ENCODE measurements at regions not wholly inside any gene's neighbourhood (a gene's known extent, or its start where the extent isn't known, plus 50 kb on each side); places are given as distances from the start of the nearest gene placed in this dataset.
A peak's percentile ranks its signal among the peaks of the same experiment; 100 is the strongest.

DNA sequence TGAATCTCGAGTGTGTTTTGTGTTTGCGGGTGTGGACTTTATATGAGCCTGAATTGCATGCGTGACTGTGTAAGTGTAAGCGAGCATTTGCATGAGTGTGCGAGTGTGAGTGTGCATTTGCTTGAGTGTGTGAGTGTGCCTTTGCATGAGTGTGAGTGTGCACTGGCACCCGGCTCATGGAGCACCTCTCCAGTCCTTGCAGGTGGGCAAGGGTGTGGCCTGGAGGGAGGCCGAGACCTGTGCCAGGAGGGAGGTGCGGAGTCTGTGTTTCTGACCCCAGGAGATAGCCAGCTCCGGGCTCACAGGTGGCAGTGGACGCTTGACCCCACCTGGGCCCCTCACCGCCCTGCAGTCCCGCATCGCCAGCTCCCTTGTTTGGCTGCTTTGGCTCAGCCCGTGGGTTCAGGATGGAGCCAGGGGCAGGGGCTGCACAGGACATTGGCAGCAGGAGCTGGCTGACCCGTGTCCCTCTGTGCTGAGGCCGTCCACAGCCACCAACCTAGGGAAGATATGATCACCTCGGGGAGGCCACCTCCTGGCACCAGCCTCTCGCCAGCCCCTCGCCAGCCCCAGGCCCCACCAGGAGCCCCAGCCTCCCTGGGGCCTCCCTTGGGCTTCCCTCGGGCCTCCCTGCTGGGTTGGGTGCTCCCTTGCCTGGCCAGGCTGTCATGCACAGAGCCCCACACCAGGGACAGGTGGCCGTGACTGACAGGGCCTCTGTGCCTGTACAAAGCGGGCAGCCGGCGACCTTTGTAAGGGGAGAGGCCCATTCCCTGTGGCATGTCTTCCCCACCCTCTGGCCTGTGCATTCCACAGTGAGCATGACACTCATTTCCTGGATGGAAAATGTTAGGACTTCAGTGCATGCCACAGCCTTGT is 81.6 kb downstream of the PTGR3 start:
- Mint-ChIP-seq H3K4me1 (peaks cover 14% of the 10 kb centered on the region in 2 donors), H3K9me3 (no peaks in the 10 kb centered on the region), H3K36me3 (no peaks in the 10 kb centered on the region), H3K27me3 (ENCODE audit: low read depth in 2 of 2) (peaks cover 3 to 12% of the 10 kb centered on the region in 2 donors), H3K4me3 (no peak overlapping the region), H3K27ac (peak overlapping the region in 1 of 2 donors; percentile 71)
- no peaks in the 10 kb centered on the region for H3K9me3 ChIP-seq (ENCODE audit: control insufficient read depth, insufficient read depth, low read length)
- intact Hi-C loops (cut with micrococcal nuclease): no loop called here
- peaks cover 3% of the 10 kb centered on the region for H3K4me1 ChIP-seq (ENCODE audit: control insufficient read depth, insufficient read depth, low read length)
- H3K27me3 ChIP-seq (ENCODE audit: control insufficient read depth, insufficient read depth, low read length): no peaks in the 10 kb centered on the region
- H3K36me3 ChIP-seq (ENCODE audit: control insufficient read depth, insufficient read depth, low read length): no peaks in the 10 kb centered on the region
- 93% methylated on average over 24 of the region's 24 CpGs for WGBS (ENCODE audit: insufficient coverage)
- no peak for ATAC-seq
- no peak for DNase-seq
- H3K27ac ChIP-seq (ENCODE audit: low read length): no peak overlapping the region
- no peak overlapping the region for H3K4me3 ChIP-seq (ENCODE audit: low read length)
- TF ChIP-seq CTCF (IDR thresholded peaks at IDR 0.05): no peak

- intact Hi-C loops (cut with micrococcal nuclease): no loop called here
- H3K9me3 ChIP-seq (ENCODE audit: control insufficient read depth, insufficient read depth, low read length): no peaks in the 10 kb centered on the region
- Mint-ChIP-seq H3K9me3 (no peaks in the 10 kb centered on the region), H3K27ac (peak overlapping the region in 1 of 2 donors; percentile 71), H3K27me3 (ENCODE audit: low read depth in 2 of 2) (peaks cover 3 to 12% of the 10 kb centered on the region in 2 donors), H3K36me3 (no peaks in the 10 kb centered on the region), H3K4me3 (peak overlapping the region; percentile 2), H3K4me1 (peaks cover 14% of the 10 kb centered on the region in 2 donors)
- no peaks in the 10 kb centered on the region for H3K36me3 ChIP-seq (ENCODE audit: control insufficient read depth, insufficient read depth, low read length)
- H3K27me3 ChIP-seq (ENCODE audit: control insufficient read depth, insufficient read depth, low read length): no peaks in the 10 kb centered on the region
- no peak overlapping the region for H3K4me3 ChIP-seq (ENCODE audit: low read length)
- peaks cover 3% of the 10 kb centered on the region for H3K4me1 ChIP-seq (ENCODE audit: control insufficient read depth, insufficient read depth, low read length)
- 78% methylated on average over 44 of the region's 44 CpGs for WGBS (ENCODE audit: insufficient coverage)
- no peak overlapping the region for H3K27ac ChIP-seq (ENCODE audit: low read length)
- DNase-seq (no peak), ATAC-seq (peak; percentile 5 to 63 (median 61))
- TF ChIP-seq CTCF (IDR thresholded peaks at IDR 0.05): no peak
Measured at GRCh38 chr18:75125382-75126331, 83.3 kb downstream of the PTGR3 start.

GRCh38 chr18:75124991-75125381 is 84.0 kb downstream of the PTGR3 start:
- H3K27ac ChIP-seq (ENCODE audit: low read length): no peak overlapping the region
- no peaks in the 10 kb centered on the region for H3K36me3 ChIP-seq (ENCODE audit: control insufficient read depth, insufficient read depth, low read length)
- no peak for TF ChIP-seq CTCF (IDR thresholded peaks at IDR 0.05)
- 92% methylated on average over 16 of the region's 16 CpGs for WGBS (ENCODE audit: insufficient coverage)
- Mint-ChIP-seq H3K9me3 (no peaks in the 10 kb centered on the region), H3K36me3 (no peaks in the 10 kb centered on the region), H3K27ac (no peak overlapping the region), H3K4me3 (no peak overlapping the region), H3K27me3 (ENCODE audit: low read depth in 2 of 2) (peaks cover 3 to 17% of the 10 kb centered on the region in 2 donors), H3K4me1 (peaks cover 14% of the 10 kb centered on the region in 2 donors)
- H3K4me1 ChIP-seq (ENCODE audit: control insufficient read depth, insufficient read depth, low read length): peaks cover 3% of the 10 kb centered on the region
- ATAC-seq (peak in 1 of 3 donors; percentile 41), DNase-seq (no peak)
- no peaks in the 10 kb centered on the region for H3K9me3 ChIP-seq (ENCODE audit: control insufficient read depth, insufficient read depth, low read length)
- intact Hi-C loops (cut with micrococcal nuclease): no loop called here
- no peak overlapping the region for H3K4me3 ChIP-seq (ENCODE audit: low read length)
- no peaks in the 10 kb centered on the region for H3K27me3 ChIP-seq (ENCODE audit: control insufficient read depth, insufficient read depth, low read length)

Data from natural killer cell (primary cell).